Liver (tissue), 7 donors: ENCODE measurements at regions not wholly inside any gene's neighbourhood (a gene's known extent, or its start where the extent isn't known, plus 50 kb on each side); places are given as distances from the start of the nearest gene placed in this dataset.

Source experiments
- DNase-seq: peaks from one replicate; pipeline ENCODE4 v3.0.0-alpha.2; 2017; ENCODE audit warnings: low spot score
- H3K27ac ChIP-seq, 2 donors: one replicate each; pipeline ENCODE4 v1.7.0; 2013; ENCODE audit warnings: inconsistent platforms in 2 of 2, low read length in 2 of 2, control low read depth in 1 of 2, low read depth in 1 of 2, mild to moderate bottlenecking in 1 of 2
- H3K27me3 ChIP-seq, 4 donors: one replicate each; pipeline versions ENCODE4 v1.6.1 to v1.7.0; 2013; ENCODE audit warnings: low read length in 3 of 4, inconsistent platforms in 1 of 4, mild to moderate bottlenecking in 1 of 4, moderate library complexity in 1 of 4; ENCODE audit not compliant: control insufficient read depth in 4 of 4, insufficient read depth in 4 of 4
- H3K36me3 ChIP-seq, 4 donors: one replicate each; pipeline versions ENCODE4 v1.6.1 to v1.7.0; 2013; ENCODE audit warnings: low read length in 3 of 4, mild to moderate bottlenecking in 3 of 4, low read depth in 1 of 4, moderate library complexity in 1 of 4; ENCODE audit not compliant: control insufficient read depth in 4 of 4, insufficient read depth in 3 of 4
- H3K4me1 ChIP-seq, 4 donors: one replicate each; pipeline versions ENCODE4 v1.6.1 to v1.7.0; 2013; ENCODE audit warnings: low read length in 3 of 4, mild to moderate bottlenecking in 3 of 4, moderate library complexity in 1 of 4; ENCODE audit not compliant: control insufficient read depth in 4 of 4, insufficient read depth in 4 of 4
- H3K4me3 ChIP-seq, 3 donors: one replicate each; pipeline versions ENCODE4 v1.6.1 to v1.7.0; 2013; ENCODE audit warnings: low read length in 3 of 3, control low read depth in 1 of 3, low read depth in 1 of 3, mild to moderate bottlenecking in 1 of 3
- H3K9ac ChIP-seq, 2 donors: one replicate each; pipeline ENCODE4 v1.7.0; 2013; ENCODE audit warnings: low read length in 2 of 2, mild to moderate bottlenecking in 2 of 2, moderate library complexity in 2 of 2, control low read depth in 1 of 2, low read depth in 1 of 2
- H3K9me3 ChIP-seq, 4 donors: one replicate each; pipeline versions ENCODE4 v1.6.1 to v1.7.0; 2013; ENCODE audit warnings: low read length in 3 of 4; ENCODE audit not compliant: control insufficient read depth in 4 of 4
- EGR1 ChIP-seq, 2 donors: IDR thresholded peaks; 2 replicates each; pipeline ENCODE4 v1.6.1; 2016 to 2018; ENCODE audit warnings: antibody characterized with exemption in 2 of 2, low read depth in 2 of 2
- FOXA1 ChIP-seq: IDR thresholded peaks from 2 replicates; pipeline ENCODE4 v1.6.1; 2016; ENCODE audit warnings: antibody characterized with exemption
- FOXA2 ChIP-seq: IDR thresholded peaks from 2 replicates; pipeline ENCODE4 v1.6.1; 2016; ENCODE audit warnings: antibody characterized with exemption
- GABPA ChIP-seq, 2 donors: IDR thresholded peaks in 1 of 2; conservative IDR thresholded peaks in 1 of 2; 2 replicates each; pipeline ENCODE4 v1.6.1; 2016; ENCODE audit warnings: antibody characterized with exemption in 2 of 2, mild to moderate bottlenecking in 1 of 2, moderate library complexity in 1 of 2
- HNF4A ChIP-seq, 2 donors: conservative IDR thresholded peaks; 2 replicates each; pipeline ENCODE4 v1.6.1; 2016; ENCODE audit warnings: antibody characterized with exemption in 2 of 2, mild to moderate bottlenecking in 2 of 2
- HNF4G ChIP-seq: IDR thresholded peaks from 2 replicates; pipeline ENCODE4 v1.6.1; 2016; ENCODE audit warnings: antibody characterized with exemption
- NR2F2 ChIP-seq: IDR thresholded peaks from 2 replicates; pipeline ENCODE4 v1.6.1; 2016; ENCODE audit warnings: antibody characterized with exemption
- RAD21 ChIP-seq, 2 donors: IDR thresholded peaks; 2 replicates each; pipeline ENCODE4 v1.6.1; 2016; ENCODE audit warnings: antibody characterized with exemption in 2 of 2, mild to moderate bottlenecking in 2 of 2
- RXRA ChIP-seq, 2 donors: IDR thresholded peaks; 2 replicates each; pipeline ENCODE4 v1.6.1; 2017 to 2018; ENCODE audit warnings: antibody characterized with exemption in 2 of 2, mild to moderate bottlenecking in 1 of 2
- SP1 ChIP-seq: IDR thresholded peaks from 2 replicates; pipeline ENCODE4 v1.6.1; 2018; ENCODE audit warnings: antibody characterized with exemption, mild to moderate bottlenecking
- TAF1 ChIP-seq: conservative IDR thresholded peaks from 2 replicates; pipeline ENCODE4 v1.6.1; 2016; ENCODE audit warnings: antibody characterized with exemption, mild to moderate bottlenecking
- YY1 ChIP-seq: IDR thresholded peaks from 2 replicates; pipeline ENCODE4 v1.6.1; 2016; ENCODE audit warnings: antibody characterized with exemption, mild to moderate bottlenecking
- TF ChIP-seq, protein P1 (sequence below): IDR thresholded peaks from 2 replicates; pipeline ENCODE4 v1.6.1; 2016; ENCODE audit warnings: antibody characterized with exemption
- TF ChIP-seq, protein P2 (sequence below): IDR thresholded peaks from 2 replicates; pipeline ENCODE4 v1.6.1; 2016; ENCODE audit warnings: antibody characterized with exemption
- TF ChIP-seq, protein P3 (sequence below): fragments of 150-350 bp; IDR thresholded peaks from 2 replicates; pipeline ENCODE4 v1.5.1; 2017; ENCODE audit warnings: improper control_type of control experiment, low read depth, low read length; ENCODE audit not compliant: missing input control
- TF ChIP-seq, protein P4 (sequence below): IDR thresholded peaks from 2 replicates; pipeline ENCODE4 v1.6.1; 2016; ENCODE audit warnings: antibody characterized with exemption
- TF ChIP-seq, protein P5 (sequence below): IDR thresholded peaks from 2 replicates; pipeline ENCODE4 v1.6.1; 2016; ENCODE audit warnings: antibody characterized with exemption, mild to moderate bottlenecking
- donor health status: healthy.
- donor health status: healthy.
- donor health status: healthy.
- donor health status: healthy.

DNA sequence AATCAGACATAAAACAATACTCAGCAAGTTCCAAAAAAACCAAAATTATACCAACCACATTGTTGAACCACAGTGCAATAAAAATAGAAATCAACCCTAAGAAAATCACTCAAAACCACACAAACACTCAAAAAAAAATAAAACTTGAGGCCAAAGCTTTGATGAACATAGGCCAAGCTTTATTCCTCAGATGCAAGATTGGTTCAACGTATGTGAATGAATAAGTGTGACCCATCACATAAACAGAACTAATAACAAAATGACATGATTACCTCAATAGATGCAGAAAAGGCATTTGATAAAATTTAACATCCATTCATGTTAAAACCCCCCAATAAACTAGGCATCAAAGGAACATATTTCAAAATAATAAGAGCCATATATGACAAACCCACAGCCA lies 506.1 kb upstream of the FZD8 start (continued):
- TF ChIP-seq TAF1: no peak
- TF ChIP-seq, protein P1, sequence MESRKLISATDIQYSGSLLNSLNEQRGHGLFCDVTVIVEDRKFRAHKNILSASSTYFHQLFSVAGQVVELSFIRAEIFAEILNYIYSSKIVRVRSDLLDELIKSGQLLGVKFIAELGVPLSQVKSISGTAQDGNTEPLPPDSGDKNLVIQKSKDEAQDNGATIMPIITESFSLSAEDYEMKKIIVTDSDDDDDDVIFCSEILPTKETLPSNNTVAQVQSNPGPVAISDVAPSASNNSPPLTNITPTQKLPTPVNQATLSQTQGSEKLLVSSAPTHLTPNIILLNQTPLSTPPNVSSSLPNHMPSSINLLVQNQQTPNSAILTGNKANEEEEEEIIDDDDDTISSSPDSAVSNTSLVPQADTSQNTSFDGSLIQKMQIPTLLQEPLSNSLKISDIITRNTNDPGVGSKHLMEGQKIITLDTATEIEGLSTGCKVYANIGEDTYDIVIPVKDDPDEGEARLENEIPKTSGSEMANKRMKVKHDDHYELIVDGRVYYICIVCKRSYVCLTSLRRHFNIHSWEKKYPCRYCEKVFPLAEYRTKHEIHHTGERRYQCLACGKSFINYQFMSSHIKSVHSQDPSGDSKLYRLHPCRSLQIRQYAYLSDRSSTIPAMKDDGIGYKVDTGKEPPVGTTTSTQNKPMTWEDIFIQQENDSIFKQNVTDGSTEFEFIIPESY: no peak

DNA sequence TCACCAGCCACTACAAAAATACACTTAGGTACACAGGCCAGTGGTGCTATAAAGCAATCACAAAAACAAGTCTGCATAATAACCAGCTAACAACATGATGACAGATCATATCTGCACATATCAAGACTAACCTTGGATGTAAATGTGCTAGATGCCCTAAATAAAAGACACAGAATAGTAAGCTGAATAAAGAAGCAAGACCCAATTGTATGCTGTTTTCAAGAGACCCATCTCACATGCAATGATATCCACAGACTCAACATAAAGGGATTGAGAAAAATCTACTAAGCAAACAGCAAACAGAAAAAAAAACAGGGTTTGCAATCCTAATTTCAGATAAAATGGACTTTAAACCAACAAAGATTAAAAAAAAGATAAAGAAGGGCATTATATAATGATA lies 505.4 kb upstream of the FZD8 start:
- H3K27ac ChIP-seq: no peak overlapping the region
- TF ChIP-seq SP1: no peak
- TF ChIP-seq TAF1: no peak
- no peak for TF ChIP-seq NR2F2
- TF ChIP-seq, protein P2, sequence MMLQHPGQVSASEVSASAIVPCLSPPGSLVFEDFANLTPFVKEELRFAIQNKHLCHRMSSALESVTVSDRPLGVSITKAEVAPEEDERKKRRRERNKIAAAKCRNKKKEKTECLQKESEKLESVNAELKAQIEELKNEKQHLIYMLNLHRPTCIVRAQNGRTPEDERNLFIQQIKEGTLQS: no peak
- no peak for TF ChIP-seq YY1
- TF ChIP-seq FOXA2: no peak
- TF ChIP-seq, protein P3, sequence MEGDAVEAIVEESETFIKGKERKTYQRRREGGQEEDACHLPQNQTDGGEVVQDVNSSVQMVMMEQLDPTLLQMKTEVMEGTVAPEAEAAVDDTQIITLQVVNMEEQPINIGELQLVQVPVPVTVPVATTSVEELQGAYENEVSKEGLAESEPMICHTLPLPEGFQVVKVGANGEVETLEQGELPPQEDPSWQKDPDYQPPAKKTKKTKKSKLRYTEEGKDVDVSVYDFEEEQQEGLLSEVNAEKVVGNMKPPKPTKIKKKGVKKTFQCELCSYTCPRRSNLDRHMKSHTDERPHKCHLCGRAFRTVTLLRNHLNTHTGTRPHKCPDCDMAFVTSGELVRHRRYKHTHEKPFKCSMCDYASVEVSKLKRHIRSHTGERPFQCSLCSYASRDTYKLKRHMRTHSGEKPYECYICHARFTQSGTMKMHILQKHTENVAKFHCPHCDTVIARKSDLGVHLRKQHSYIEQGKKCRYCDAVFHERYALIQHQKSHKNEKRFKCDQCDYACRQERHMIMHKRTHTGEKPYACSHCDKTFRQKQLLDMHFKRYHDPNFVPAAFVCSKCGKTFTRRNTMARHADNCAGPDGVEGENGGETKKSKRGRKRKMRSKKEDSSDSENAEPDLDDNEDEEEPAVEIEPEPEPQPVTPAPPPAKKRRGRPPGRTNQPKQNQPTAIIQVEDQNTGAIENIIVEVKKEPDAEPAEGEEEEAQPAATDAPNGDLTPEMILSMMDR: no peak
- TF ChIP-seq, protein P4, sequence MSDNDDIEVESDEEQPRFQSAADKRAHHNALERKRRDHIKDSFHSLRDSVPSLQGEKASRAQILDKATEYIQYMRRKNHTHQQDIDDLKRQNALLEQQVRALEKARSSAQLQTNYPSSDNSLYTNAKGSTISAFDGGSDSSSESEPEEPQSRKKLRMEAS: no peak
- TF ChIP-seq HNF4A (conservative IDR thresholded peaks at IDR 0.05): no peak
- no peak for TF ChIP-seq RXRA (IDR thresholded peaks at IDR 0.05)
- no peak for TF ChIP-seq RAD21 (IDR thresholded peaks at IDR 0.05)
- TF ChIP-seq, protein P1: no peak
- no peak for TF ChIP-seq EGR1 (IDR thresholded peaks at IDR 0.05; ENCODE audit: low read depth in 2 of 2)
- TF ChIP-seq GABPA (IDR thresholded peaks at IDR 0.05 in 1 of 2, conservative IDR thresholded peaks at IDR 0.05 in 1 of 2): no peak
- TF ChIP-seq HNF4G: no peak
- TF ChIP-seq FOXA1: no peak
- TF ChIP-seq, protein P5, sequence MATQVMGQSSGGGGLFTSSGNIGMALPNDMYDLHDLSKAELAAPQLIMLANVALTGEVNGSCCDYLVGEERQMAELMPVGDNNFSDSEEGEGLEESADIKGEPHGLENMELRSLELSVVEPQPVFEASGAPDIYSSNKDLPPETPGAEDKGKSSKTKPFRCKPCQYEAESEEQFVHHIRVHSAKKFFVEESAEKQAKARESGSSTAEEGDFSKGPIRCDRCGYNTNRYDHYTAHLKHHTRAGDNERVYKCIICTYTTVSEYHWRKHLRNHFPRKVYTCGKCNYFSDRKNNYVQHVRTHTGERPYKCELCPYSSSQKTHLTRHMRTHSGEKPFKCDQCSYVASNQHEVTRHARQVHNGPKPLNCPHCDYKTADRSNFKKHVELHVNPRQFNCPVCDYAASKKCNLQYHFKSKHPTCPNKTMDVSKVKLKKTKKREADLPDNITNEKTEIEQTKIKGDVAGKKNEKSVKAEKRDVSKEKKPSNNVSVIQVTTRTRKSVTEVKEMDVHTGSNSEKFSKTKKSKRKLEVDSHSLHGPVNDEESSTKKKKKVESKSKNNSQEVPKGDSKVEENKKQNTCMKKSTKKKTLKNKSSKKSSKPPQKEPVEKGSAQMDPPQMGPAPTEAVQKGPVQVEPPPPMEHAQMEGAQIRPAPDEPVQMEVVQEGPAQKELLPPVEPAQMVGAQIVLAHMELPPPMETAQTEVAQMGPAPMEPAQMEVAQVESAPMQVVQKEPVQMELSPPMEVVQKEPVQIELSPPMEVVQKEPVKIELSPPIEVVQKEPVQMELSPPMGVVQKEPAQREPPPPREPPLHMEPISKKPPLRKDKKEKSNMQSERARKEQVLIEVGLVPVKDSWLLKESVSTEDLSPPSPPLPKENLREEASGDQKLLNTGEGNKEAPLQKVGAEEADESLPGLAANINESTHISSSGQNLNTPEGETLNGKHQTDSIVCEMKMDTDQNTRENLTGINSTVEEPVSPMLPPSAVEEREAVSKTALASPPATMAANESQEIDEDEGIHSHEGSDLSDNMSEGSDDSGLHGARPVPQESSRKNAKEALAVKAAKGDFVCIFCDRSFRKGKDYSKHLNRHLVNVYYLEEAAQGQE: no peak
- no peaks in the 10 kb centered on the region for H3K36me3 ChIP-seq
- no peak overlapping the region for H3K9ac ChIP-seq
- H3K27me3 ChIP-seq: no peaks in the 10 kb centered on the region
- no peaks in the 10 kb centered on the region for H3K9me3 ChIP-seq
- H3K4me1 ChIP-seq: no peaks in the 10 kb centered on the region
- H3K4me3 ChIP-seq: no peak overlapping the region
- DNase-seq: no peak
